H1 (cell line): ENCODE measurements at regions not wholly inside any gene's neighbourhood (a gene's known extent, or its start where the extent isn't known, plus 50 kb on each side); places are given as distances from the start of the nearest gene placed in this dataset.

Source experiments
- CTCF ChIA-PET: fragments of 300-600 bp; sonication (Branson Sonifier 250); formaldehyde crosslinking; loops from one replicate; lab custom pipeline; 2021; ENCODE audit not compliant: partially characterized antibody; lab: Charles Lee
- POLR2A ChIA-PET: fragments of 300-600 bp; sonication (Branson Sonifier 250); formaldehyde crosslinking; loops from one replicate; lab custom pipeline; 2021; ENCODE audit warnings: inconsistent platforms; ENCODE audit not compliant: partially characterized antibody; lab: Charles Lee
- DNase-seq, 2 experiments: peaks; one replicate each; pipeline versions ENCODE4 v3.0.0 to v3.0.0-alpha.2; 2010 to 2022; ENCODE audit warnings: low spot score in 2 of 2, low read depth in 1 of 2, mixed read lengths in 1 of 2
- FAIRE-seq: peaks from 2 replicates; lab custom pipeline; 2011; peaks lifted over from hg19 to GRCh38; lab: Jason Lieb, UNC
- H2AFZ ChIP-seq: 2 replicates; pipeline ENCODE4 v1.8.1; 2012; ENCODE audit warnings: low read length, inconsistent platforms
- H2AK5ac ChIP-seq: 2 replicates; pipeline ENCODE4 v1.6.1; 2013; ENCODE audit warnings: low read depth, low read length
- H2BK120ac ChIP-seq: replicated peaks from 2 replicates; pipeline ENCODE3; 2013; ENCODE audit warnings: low read depth, low read length, inconsistent platforms
- H2BK12ac ChIP-seq: 2 replicates; pipeline ENCODE4 v1.6.1; 2013; ENCODE audit warnings: low read depth, low read length
- H2BK15ac ChIP-seq: 2 replicates; pipeline ENCODE4 v1.6.1; 2013; ENCODE audit warnings: low read length
- H2BK20ac ChIP-seq: 2 replicates; pipeline ENCODE4 v1.6.1; 2013; ENCODE audit warnings: low read length
- H2BK5ac ChIP-seq: 2 replicates; pipeline ENCODE4 v1.6.1; 2013; ENCODE audit warnings: low read depth, low read length
- H3K14ac ChIP-seq: 2 replicates; pipeline ENCODE4 v1.6.1; 2013; ENCODE audit warnings: inconsistent platforms; ENCODE audit not compliant: insufficient read length
- H3K18ac ChIP-seq: 2 replicates; pipeline ENCODE4 v1.6.1; 2013; ENCODE audit warnings: low read length; ENCODE audit errors: extremely low read depth
- H3K23ac ChIP-seq: 2 replicates; pipeline ENCODE4 v1.6.1; 2013; ENCODE audit warnings: inconsistent platforms; ENCODE audit not compliant: insufficient read length
- H3K23me2 ChIP-seq: 2 replicates; pipeline ENCODE4 v1.6.1; 2013; ENCODE audit warnings: low read depth, low read length
- H3K27ac ChIP-seq: 2 replicates; pipeline ENCODE4 v1.6.1; 2011; ENCODE audit warnings: low read depth, low read length, inconsistent platforms
- H3K27me3 ChIP-seq, 4 experiments: replicated peaks in 1 of 4; 1 replicate in 1 of 4; 2 replicates in 3 of 4; pipeline versions ENCODE4 v1.6.1 to v1.8.1; 2011 to 2013; ENCODE audit warnings: low read length in 3 of 4, mild to moderate bottlenecking in 3 of 4, inconsistent platforms in 2 of 4, mixed read lengths in 2 of 4, moderate library complexity in 1 of 4; ENCODE audit not compliant: control insufficient read depth in 3 of 4, insufficient read depth in 3 of 4; ENCODE audit errors: extremely low read depth in 1 of 4
- H3K36me3 ChIP-seq, 4 experiments: 2 replicates each; pipeline versions ENCODE4 v1.6.1 to v1.8.1; 2011 to 2013; ENCODE audit warnings: mild to moderate bottlenecking in 4 of 4, low read length in 3 of 4, moderate library complexity in 2 of 4, control low read depth in 1 of 4, inconsistent platforms in 1 of 4; ENCODE audit not compliant: insufficient read depth in 4 of 4, control insufficient read depth in 2 of 4
- H3K4ac ChIP-seq: replicated peaks from 2 replicates; pipeline ENCODE3; 2013; ENCODE audit warnings: low read length, low read depth, mixed read lengths, inconsistent platforms; ENCODE audit not compliant: insufficient read length
- H3K4me1 ChIP-seq, 4 experiments: replicated peaks in 1 of 4; 1 replicate in 1 of 4; 2 replicates in 3 of 4; pipeline versions ENCODE4 v1.6.1 to v1.8.1; 2011 to 2013; ENCODE audit warnings: low read length in 3 of 4, inconsistent platforms in 2 of 4, mixed read lengths in 1 of 4; ENCODE audit not compliant: insufficient read depth in 4 of 4, control insufficient read depth in 3 of 4
- H3K4me2 ChIP-seq, 2 experiments: 2 replicates each; pipeline versions ENCODE4 v1.6.1 to v1.8.1; 2011 to 2013; ENCODE audit warnings: low read depth in 2 of 2, low read length in 2 of 2, control low read depth in 1 of 2, inconsistent platforms in 1 of 2, mild to moderate bottlenecking in 1 of 2; ENCODE audit not compliant: insufficient read depth in 1 of 2
- H3K4me3 ChIP-seq, 4 experiments: fragments of 200-600, 300-600 bp in 1 of 4; sonication (generic), shearing (Covaris generic), sonication (Bioruptor Twin) in 1 of 4; 2 replicates each; pipeline versions ENCODE4 v1.5.1 to v1.8.1; 2011 to 2016; ENCODE audit warnings: low read length in 4 of 4, low read depth in 3 of 4, control low read depth in 2 of 4, inconsistent platforms in 2 of 4, mild to moderate bottlenecking in 2 of 4, mixed read lengths in 1 of 4, moderate library complexity in 1 of 4; ENCODE audit not compliant: insufficient read depth in 2 of 4; ENCODE audit errors: extremely low read depth in 1 of 4
- H3K56ac ChIP-seq: replicated peaks from 2 replicates; pipeline ENCODE3; 2013; ENCODE audit warnings: low read depth, mild to moderate bottlenecking, mixed read lengths, low read length, inconsistent platforms; ENCODE audit not compliant: insufficient read length
- H3K79me1 ChIP-seq: 2 replicates; pipeline ENCODE4 v1.6.1; 2013; ENCODE audit warnings: low read depth, low read length, control low read depth
- H3K79me2 ChIP-seq, 2 experiments: 2 replicates each; pipeline versions ENCODE4 v1.6.1 to v1.8.1; 2012 to 2013; ENCODE audit warnings: low read length in 2 of 2, mild to moderate bottlenecking in 2 of 2, inconsistent platforms in 1 of 2; ENCODE audit not compliant: insufficient read depth in 2 of 2, control insufficient read depth in 1 of 2
- H3K9ac ChIP-seq, 4 experiments: replicated peaks in 1 of 4; 1 replicate in 1 of 4; 2 replicates in 3 of 4; pipeline versions ENCODE4 v1.6.1 to v1.8.1; 2011 to 2013; ENCODE audit warnings: low read depth in 3 of 4, low read length in 3 of 4, control low read depth in 2 of 4, mild to moderate bottlenecking in 2 of 4, moderate library complexity in 2 of 4, inconsistent platforms in 1 of 4; ENCODE audit errors: extremely low read depth in 1 of 4
- H3K9me3 ChIP-seq, 2 experiments: 2 replicates each; pipeline versions ENCODE4 v1.6.1 to v1.8.1; 2012 to 2013; ENCODE audit warnings: mild to moderate bottlenecking in 2 of 2, moderate library complexity in 2 of 2, control low read depth in 1 of 2, inconsistent platforms in 1 of 2, low read depth in 1 of 2, low read length in 1 of 2, mixed read lengths in 1 of 2; ENCODE audit not compliant: insufficient read depth in 2 of 2
- H4K20me1 ChIP-seq, 2 experiments: replicated peaks in 1 of 2; 2 replicates each; pipeline versions ENCODE3 to v1.8.1; 2011 to 2013; ENCODE audit warnings: inconsistent platforms in 2 of 2, low read length in 2 of 2, mild to moderate bottlenecking in 1 of 2; ENCODE audit not compliant: insufficient read depth in 2 of 2, control insufficient read depth in 1 of 2
- H4K5ac ChIP-seq: 2 replicates; pipeline ENCODE4 v1.6.1; 2013; ENCODE audit warnings: low read length, low read depth, mixed read lengths, inconsistent platforms; ENCODE audit not compliant: insufficient read length
- H4K8ac ChIP-seq: 2 replicates; pipeline ENCODE4 v1.8.0; 2013; ENCODE audit warnings: mild to moderate bottlenecking, moderate library complexity, low read length, inconsistent platforms; ENCODE audit not compliant: insufficient read depth; ENCODE audit errors: extremely low read depth
- H4K91ac ChIP-seq: replicated peaks from 2 replicates; pipeline ENCODE3; 2013; ENCODE audit warnings: low read length, mixed read lengths, inconsistent platforms; ENCODE audit not compliant: insufficient read length
- CHD2 ChIP-seq: IDR thresholded peaks from 2 replicates; pipeline ENCODE4 v1.6.1; 2012; ENCODE audit warnings: low read length, improper control_type of control experiment
- EP300 ChIP-seq, 2 experiments: IDR thresholded peaks; 1 replicate in 1 of 2; 2 replicates in 1 of 2; pipeline ENCODE4 v1.6.1; 2011 to 2012; ENCODE audit warnings: low read depth in 2 of 2, low read length in 2 of 2, mild to moderate bottlenecking in 2 of 2, borderline replicate concordance in 1 of 2, inconsistent platforms in 1 of 2, moderate library complexity in 1 of 2
- HDAC6 ChIP-seq: IDR thresholded peaks from one replicate; pipeline ENCODE4 v1.7.1; 2012; ENCODE audit warnings: low read depth, mild to moderate bottlenecking, inconsistent platforms, low read length, moderate library complexity
- PHF8 ChIP-seq: fragments of 200-600 bp; sonication (generic); conservative IDR thresholded peaks from 2 replicates; pipeline ENCODE4 v1.7.1; 2012; ENCODE audit warnings: low read depth, mild to moderate bottlenecking, inconsistent platforms, low read length, moderate library complexity
- POLR2A ChIP-seq, 2 experiments: IDR thresholded peaks; 1 replicate in 1 of 2; 2 replicates in 1 of 2; pipeline ENCODE4 v1.6.1; 2011; ENCODE audit warnings: low read depth in 2 of 2, low read length in 2 of 2, mild to moderate bottlenecking in 2 of 2; ENCODE audit errors: control extremely low read depth in 1 of 2
- RBBP5 ChIP-seq: IDR thresholded peaks from 2 replicates; pipeline ENCODE4 v1.7.1; 2012; ENCODE audit warnings: low read depth, mild to moderate bottlenecking, inconsistent platforms, low read length, moderate library complexity, borderline replicate concordance
- WGBS, 2 experiments: shearing (Covaris generic) in 1 of 2; methylation state at CpG; one replicate each; pipeline versions ENCODE4 v1.1.6 to v1.1.7; 2013 to 2015; ENCODE audit warnings: low lambda C conversion rate in 2 of 2, mixed read lengths in 2 of 2, inconsistent platforms in 1 of 2, low coverage in 1 of 2, missing lambda C conversion rate in 1 of 2; ENCODE audit not compliant: insufficient replicate concordance in 2 of 2, insufficient coverage in 1 of 2, insufficient read length in 1 of 2; ENCODE audit errors: extremely low coverage in 1 of 2, missing lambda C conversion rate in 1 of 2; 5-methylcytosine and 5-hydroxymethylcytosine counted together
- TF ChIP-seq, protein P1 (sequence below), 3 experiments: IDR thresholded peaks; 1 replicate in 2 of 3; 2 replicates in 1 of 3; pipeline versions ENCODE4 v1.5.1 to v1.6.1; 2011; ENCODE audit warnings: low read length in 3 of 3, mild to moderate bottlenecking in 3 of 3, inconsistent platforms in 2 of 3, low read depth in 1 of 3, moderate library complexity in 1 of 3; ENCODE audit not compliant: insufficient read depth in 1 of 3; ENCODE audit errors: control extremely low read depth in 1 of 3

DNA sequence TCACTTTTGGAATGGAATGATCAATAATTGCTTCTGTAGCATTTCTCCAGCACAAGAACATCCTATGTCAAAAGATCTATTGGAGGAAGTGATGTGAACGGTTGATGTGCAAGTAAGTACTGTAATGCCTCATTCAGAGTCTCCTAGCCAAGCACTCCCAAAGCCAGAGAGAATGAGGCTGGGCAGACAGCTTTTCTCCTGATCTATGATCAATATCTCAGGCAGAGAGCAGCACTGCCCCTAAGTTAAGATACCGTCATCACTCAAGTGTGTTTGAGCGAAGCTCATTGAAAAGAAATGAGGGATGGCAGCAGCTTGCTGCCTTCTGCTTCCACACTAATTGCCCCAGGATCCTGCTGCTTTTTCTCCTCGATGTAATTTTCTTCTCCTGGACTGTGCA is 324.1 kb upstream of the GRAMD2B start:
- Histone ChIP-seq H3K23me2 (no peaks in the 10 kb centered on the region), H2AFZ (no peak overlapping the region), H3K9me3 (no peaks in the 10 kb centered on the region; a peak in 1 of 4 replicates), H2BK5ac (no peak overlapping the region), H3K4me2 (no peak overlapping the region), H2BK12ac (no peak overlapping the region), H3K14ac (no peak overlapping the region), H2BK120ac (no peak overlapping the region), H3K27me3 (no peaks in the 10 kb centered on the region), H4K20me1 (no peaks in the 10 kb centered on the region), H2AK5ac (no peak overlapping the region), H3K56ac (no peak overlapping the region), H3K27ac (no peak overlapping the region), H3K23ac (no peak overlapping the region), H2BK20ac (no peak overlapping the region), H3K9ac (no peak overlapping the region), H2BK15ac (0 out of 2 replicates have a peak overlapping the region, but pooled peaks have one; percentile 93), H3K4me3 (no peak overlapping the region), H3K79me1 (no peaks in the 10 kb centered on the region), H4K5ac (no peak overlapping the region), H3K18ac (no peak overlapping the region), H3K36me3 (no peaks in the 10 kb centered on the region), H3K4me1 (no peaks in the 10 kb centered on the region), H3K79me2 (no peaks in the 10 kb centered on the region), H4K8ac (no peak overlapping the region), H3K4ac (no peak overlapping the region), H4K91ac (no peak overlapping the region)
- FAIRE-seq: no peak
- CTCF ChIA-PET: no interaction called here
- TF ChIP-seq, protein P1, sequence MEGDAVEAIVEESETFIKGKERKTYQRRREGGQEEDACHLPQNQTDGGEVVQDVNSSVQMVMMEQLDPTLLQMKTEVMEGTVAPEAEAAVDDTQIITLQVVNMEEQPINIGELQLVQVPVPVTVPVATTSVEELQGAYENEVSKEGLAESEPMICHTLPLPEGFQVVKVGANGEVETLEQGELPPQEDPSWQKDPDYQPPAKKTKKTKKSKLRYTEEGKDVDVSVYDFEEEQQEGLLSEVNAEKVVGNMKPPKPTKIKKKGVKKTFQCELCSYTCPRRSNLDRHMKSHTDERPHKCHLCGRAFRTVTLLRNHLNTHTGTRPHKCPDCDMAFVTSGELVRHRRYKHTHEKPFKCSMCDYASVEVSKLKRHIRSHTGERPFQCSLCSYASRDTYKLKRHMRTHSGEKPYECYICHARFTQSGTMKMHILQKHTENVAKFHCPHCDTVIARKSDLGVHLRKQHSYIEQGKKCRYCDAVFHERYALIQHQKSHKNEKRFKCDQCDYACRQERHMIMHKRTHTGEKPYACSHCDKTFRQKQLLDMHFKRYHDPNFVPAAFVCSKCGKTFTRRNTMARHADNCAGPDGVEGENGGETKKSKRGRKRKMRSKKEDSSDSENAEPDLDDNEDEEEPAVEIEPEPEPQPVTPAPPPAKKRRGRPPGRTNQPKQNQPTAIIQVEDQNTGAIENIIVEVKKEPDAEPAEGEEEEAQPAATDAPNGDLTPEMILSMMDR (IDR thresholded peaks at IDR 0.05; ENCODE audit: control extremely low read depth in 1 of 3, insufficient read depth in 1 of 3, low read depth in 1 of 3, low read length in 3 of 3): no peak
- TF ChIP-seq POLR2A (IDR thresholded peaks at IDR 0.05; ENCODE audit: control extremely low read depth in 1 of 2, low read depth in 2 of 2, low read length in 2 of 2) (no peak), HDAC6 (no peak), CHD2 (no peak), PHF8 (no peak), RBBP5 (no peak), EP300 (IDR thresholded peaks at IDR 0.05; ENCODE audit: borderline replicate concordance in 1 of 2, low read depth in 2 of 2, low read length in 2 of 2) (no peak)
- POLR2A ChIA-PET: no interaction called here
- WGBS, 2 experiments: 83% methylated on average over 4 of the region's 4 CpGs; no CpG with 5 or more reads in 1 of the 2 experiments
- no peak for DNase-seq
